Smooth muscle cell (in vitro differentiated cells): ENCODE measurements at regions not wholly inside any gene's neighbourhood (a gene's known extent, or its start where the extent isn't known, plus 50 kb on each side); places are given as distances from the start of the nearest gene placed in this dataset.
"Not testable (repeated sequence)": the region's sequence is repeated elsewhere in the genome, so short reads cannot be mapped to it uniquely, and the experiment has no call there.

ENCODE experiments used
- DNase-seq: peaks from one replicate; lab custom pipeline; 2025; ENCODE audit not compliant: unreplicated experiment; lab: John Stamatoyannopoulos, UW
- H2AFZ ChIP-seq: fragments of 200-600 bp; sonication (generic); 2 replicates; pipeline ENCODE4 v1.6.0; 2016; ENCODE audit warnings: antibody characterized with exemption, low read depth, mild to moderate bottlenecking
- H3F3A ChIP-seq: fragments of 200-600 bp; sonication (generic); 2 replicates; pipeline ENCODE4 v1.6.0; 2017; ENCODE audit warnings: antibody characterized with exemption, low read depth
- H3K27ac ChIP-seq: fragments of 200-600 bp; sonication (generic); 2 replicates; pipeline ENCODE4 v1.5.1; 2016; ENCODE audit warnings: low read depth, mild to moderate bottlenecking
- H3K27me3 ChIP-seq: fragments of 200-600 bp; sonication (generic); 2 replicates; pipeline ENCODE4 v1.6.1; 2016; ENCODE audit warnings: low read depth, mild to moderate bottlenecking
- H3K36me3 ChIP-seq: fragments of 200-600 bp; sonication (generic); 2 replicates; pipeline ENCODE4 v1.5.1; 2016; ENCODE audit warnings: low read depth
- H3K4me1 ChIP-seq: fragments of 200-600 bp; sonication (generic); 2 replicates; pipeline ENCODE4 v1.5.1; 2016; ENCODE audit warnings: low read depth
- H3K4me2 ChIP-seq: fragments of 200-600 bp; sonication (generic); 2 replicates; pipeline ENCODE4 v1.6.0; 2016; ENCODE audit warnings: mild to moderate bottlenecking
- H3K4me3 ChIP-seq: fragments of 200-600 bp; sonication (generic); 2 replicates; pipeline ENCODE4 v1.5.1; 2016; ENCODE audit warnings: mild to moderate bottlenecking
- H3K79me2 ChIP-seq: fragments of 200-600 bp; sonication (generic); 2 replicates; pipeline ENCODE4 v1.6.0; 2016; ENCODE audit warnings: low read depth, mild to moderate bottlenecking
- H3K9ac ChIP-seq: fragments of 200-600 bp; sonication (generic); 2 replicates; pipeline ENCODE4 v1.6.0; 2016; ENCODE audit warnings: low read depth
- H3K9me3 ChIP-seq: fragments of 200-600 bp; sonication (generic); replicated peaks from 2 replicates; pipeline ENCODE4 v1.5.1; 2016; ENCODE audit warnings: low read depth
- H4K20me1 ChIP-seq: fragments of 200-600 bp; sonication (generic); 2 replicates; pipeline ENCODE4 v1.6.0; 2016; ENCODE audit warnings: low read depth
- CTCF ChIP-seq: fragments of 200-600 bp; sonication (generic); IDR thresholded peaks from 2 replicates; pipeline ENCODE4 v1.5.1; 2017; ENCODE audit warnings: borderline replicate concordance, mild to moderate bottlenecking, antibody characterized with exemption; ENCODE audit not compliant: insufficient read depth, poor library complexity, severe bottlenecking
- WGBS: methylation state at CpG from one replicate; pipeline ENCODE4 v1.1.7; 2016; ENCODE audit warnings: low lambda C conversion rate; 5-methylcytosine and 5-hydroxymethylcytosine counted together

- Histone ChIP-seq H4K20me1 (no peaks in the 10 kb centered on the region), H3K9me3 (no peaks in the 10 kb centered on the region), H3F3A (no peaks in the 10 kb centered on the region), H3K4me3 (no peak overlapping the region), H3K4me1 (peaks cover 9% of the 10 kb centered on the region), H3K4me2 (no peak overlapping the region), H3K36me3 (no peaks in the 10 kb centered on the region), H3K27me3 (peaks cover 9% of the 10 kb centered on the region), H3K9ac (no peak overlapping the region), H3K79me2 (no peaks in the 10 kb centered on the region), H3K27ac (no peak overlapping the region), H2AFZ (no peak overlapping the region)
- 77% methylated on average over 14 of the region's 14 CpGs for WGBS
- DNase-seq = no peak
- TF ChIP-seq CTCF = no peak
Measured at GRCh38 chr7:68977385-68978055, 620.8 kb upstream of the AUTS2 start.

GRCh38 chr7:68978710-68979109, 619.6 kb upstream of the AUTS2 start:
- Histone ChIP-seq H3K36me3 (no peaks in the 10 kb centered on the region), H3K27ac (no peak overlapping the region), H3K27me3 (peaks cover 5% of the 10 kb centered on the region), H2AFZ (no peak overlapping the region), H3K4me1 (peaks cover 9% of the 10 kb centered on the region), H3K79me2 (no peaks in the 10 kb centered on the region), H3F3A (no peaks in the 10 kb centered on the region), H4K20me1 (no peaks in the 10 kb centered on the region), H3K4me2 (no peak overlapping the region), H3K9me3 (no peaks in the 10 kb centered on the region), H3K9ac (no peak overlapping the region), H3K4me3 (no peak overlapping the region)
- 98% methylated on average over 4 of the region's 4 CpGs for WGBS
- no peak for DNase-seq
- TF ChIP-seq CTCF = no peak

GRCh38 chr7:68980011-68980410, 618.3 kb upstream of the AUTS2 start:
- Histone ChIP-seq H3K4me2 (peak overlapping the region; percentile 37), H3F3A (no peaks in the 10 kb centered on the region), H3K4me3 (no peak overlapping the region), H3K27ac (peak overlapping the region; percentile 70), H3K27me3 (peaks cover 5% of the 10 kb centered on the region), H3K9me3 (no peaks in the 10 kb centered on the region), H3K9ac (no peak overlapping the region), H3K36me3 (no peaks in the 10 kb centered on the region), H3K79me2 (no peaks in the 10 kb centered on the region), H4K20me1 (no peaks in the 10 kb centered on the region), H3K4me1 (peaks cover 9% of the 10 kb centered on the region), H2AFZ (no peak overlapping the region)
- TF ChIP-seq CTCF = no peak
- 16% methylated on average over 1 of the region's 1 CpG for WGBS
- no peak for DNase-seq

- not testable (repeated sequence) for DNase-seq, H3K27me3 ChIP-seq, H3K79me2 ChIP-seq, H3K4me1 ChIP-seq, H3K36me3 ChIP-seq, H3K9me3 ChIP-seq, H2AFZ ChIP-seq, H3F3A ChIP-seq, H3K4me3 ChIP-seq, H4K20me1 ChIP-seq
- WGBS = 13% methylated on average over 2 of the region's 2 CpGs
- H3K4me2 ChIP-seq = peak overlapping the region; percentile 37
- H3K27ac ChIP-seq = peak overlapping the region; percentile 70
- H3K9ac ChIP-seq = peak overlapping the region; percentile 37
Measured at GRCh38 chr7:68980432-68980831, 617.8 kb upstream of the AUTS2 start.
